ENCODE measurements at regions not wholly inside any gene's neighbourhood (a gene's known extent, or its start where the extent isn't known, plus 50 kb on each side); places are given as distances from the start of the nearest gene placed in this dataset.

GRCh38 chr17:73985466-73986015 lies 217.9 kb upstream of the RPL38 start:
- DNase-seq (ENCODE audit: low read depth): no peak

- DNase-seq (ENCODE audit: low read depth): no peak
These were observed 216.8 kb upstream of the RPL38 start for GRCh38 chr17:73986641-73987177.

GRCh38 chr17:73987395-73987794 lies 216.1 kb upstream of the RPL38 start:
- no peak for DNase-seq (ENCODE audit: low read depth)

- no peak for DNase-seq (ENCODE audit: low read depth)
These were observed 215.5 kb upstream of the RPL38 start for GRCh38 chr17:73987845-73988509.

GRCh38 chr17:73989671-73990070 lies 213.8 kb upstream of the RPL38 start:
- DNase-seq (ENCODE audit: low read depth): no peak

GRCh38 chr17:73990290-73990689 lies 213.2 kb upstream of the RPL38 start:
- no peak for DNase-seq (ENCODE audit: low read depth)

- no peak for DNase-seq (ENCODE audit: low read depth)
These were observed 212.2 kb upstream of the RPL38 start for GRCh38 chr17:73991260-73991659.

GRCh38 chr17:73994946-73995345 lies 208.5 kb upstream of the RPL38 start:
- DNase-seq (ENCODE audit: low read depth): no peak

GRCh38 chr17:73997059-73997458 lies 206.4 kb upstream of the RPL38 start:
- no peak for DNase-seq (ENCODE audit: low read depth)

GRCh38 chr17:73998249-73998648 lies 205.2 kb upstream of the RPL38 start:
- no peak for DNase-seq (ENCODE audit: low read depth)

GRCh38 chr17:73998653-73999645 lies 204.5 kb upstream of the RPL38 start:
- no peak for DNase-seq (ENCODE audit: low read depth)

- DNase-seq (ENCODE audit: low read depth): no peak
These were observed 202.3 kb upstream of the RPL38 start for GRCh38 chr17:74001145-74001544.

- no peak for DNase-seq (ENCODE audit: low read depth)
These were observed 201.2 kb upstream of the RPL38 start for GRCh38 chr17:74002241-74002640.

- no peak for DNase-seq (ENCODE audit: low read depth)
These were observed 199.4 kb upstream of the RPL38 start for GRCh38 chr17:74004056-74004455.

GRCh38 chr17:74005790-74006189 lies 197.7 kb upstream of the RPL38 start:
- no peak for DNase-seq (ENCODE audit: low read depth)

GRCh38 chr17:74006371-74006770 lies 197.1 kb upstream of the RPL38 start:
- no peak for DNase-seq (ENCODE audit: low read depth)

GRCh38 chr17:74008196-74008595 lies 195.3 kb upstream of the RPL38 start:
- no peak for DNase-seq (ENCODE audit: low read depth)

GRCh38 chr17:74009056-74009625 lies 194.3 kb upstream of the RPL38 start:
- DNase-seq (ENCODE audit: low read depth): no peak

- DNase-seq (ENCODE audit: low read depth): no peak
These were observed 192.6 kb upstream of the RPL38 start for GRCh38 chr17:74010903-74011302.

- DNase-seq (ENCODE audit: low read depth): no peak
These were observed 191.5 kb upstream of the RPL38 start for GRCh38 chr17:74011966-74012365.

GRCh38 chr17:74012465-74012864 lies 191.0 kb upstream of the RPL38 start:
- DNase-seq (ENCODE audit: low read depth): no peak

GRCh38 chr17:74015316-74015715 lies 188.2 kb upstream of the RPL38 start:
- no peak for DNase-seq (ENCODE audit: low read depth)

Measured in stromal cell of bone marrow (primary cell).